ENCODE measurements at regions not wholly inside any gene's neighbourhood (a gene's known extent, or its start where the extent isn't known, plus 50 kb on each side); places are given as distances from the start of the nearest gene placed in this dataset.

DNA sequence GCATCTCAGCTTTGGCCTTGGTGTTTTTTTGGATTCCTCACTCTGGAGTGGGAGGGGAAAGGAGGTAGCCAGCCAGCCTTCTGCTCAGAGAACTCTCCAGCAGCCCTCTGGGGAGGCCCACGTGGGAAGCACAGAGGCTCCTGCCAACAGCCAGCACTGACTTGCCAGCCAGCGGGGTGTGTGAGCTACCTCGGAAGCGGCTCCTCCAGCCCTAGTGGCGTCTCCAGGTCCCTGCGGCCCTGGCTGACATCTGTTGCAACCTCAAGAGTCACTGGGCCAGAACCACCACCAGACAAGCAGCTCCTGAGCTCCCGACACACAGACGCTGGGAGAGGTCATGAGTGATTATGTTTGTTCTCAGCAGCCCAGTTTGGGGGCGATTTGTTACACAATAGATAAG lies 180.2 kb upstream of the FZD8 start:
- TF ChIP-seq, protein P1, sequence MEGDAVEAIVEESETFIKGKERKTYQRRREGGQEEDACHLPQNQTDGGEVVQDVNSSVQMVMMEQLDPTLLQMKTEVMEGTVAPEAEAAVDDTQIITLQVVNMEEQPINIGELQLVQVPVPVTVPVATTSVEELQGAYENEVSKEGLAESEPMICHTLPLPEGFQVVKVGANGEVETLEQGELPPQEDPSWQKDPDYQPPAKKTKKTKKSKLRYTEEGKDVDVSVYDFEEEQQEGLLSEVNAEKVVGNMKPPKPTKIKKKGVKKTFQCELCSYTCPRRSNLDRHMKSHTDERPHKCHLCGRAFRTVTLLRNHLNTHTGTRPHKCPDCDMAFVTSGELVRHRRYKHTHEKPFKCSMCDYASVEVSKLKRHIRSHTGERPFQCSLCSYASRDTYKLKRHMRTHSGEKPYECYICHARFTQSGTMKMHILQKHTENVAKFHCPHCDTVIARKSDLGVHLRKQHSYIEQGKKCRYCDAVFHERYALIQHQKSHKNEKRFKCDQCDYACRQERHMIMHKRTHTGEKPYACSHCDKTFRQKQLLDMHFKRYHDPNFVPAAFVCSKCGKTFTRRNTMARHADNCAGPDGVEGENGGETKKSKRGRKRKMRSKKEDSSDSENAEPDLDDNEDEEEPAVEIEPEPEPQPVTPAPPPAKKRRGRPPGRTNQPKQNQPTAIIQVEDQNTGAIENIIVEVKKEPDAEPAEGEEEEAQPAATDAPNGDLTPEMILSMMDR (conservative IDR thresholded peaks at IDR 0.05; ENCODE audit: low read depth, low read length): peak; percentile 39
- no peak for TF ChIP-seq EZH2 (IDR thresholded peaks at IDR 0.05; ENCODE audit: borderline replicate concordance, low read depth, low read length, poor library complexity, severe bottlenecking)

Measured in A673 (cell line).